ENCODE measurements at regions not wholly inside any gene's neighbourhood (a gene's known extent, or its start where the extent isn't known, plus 50 kb on each side); places are given as distances from the start of the nearest gene placed in this dataset.

DNA sequence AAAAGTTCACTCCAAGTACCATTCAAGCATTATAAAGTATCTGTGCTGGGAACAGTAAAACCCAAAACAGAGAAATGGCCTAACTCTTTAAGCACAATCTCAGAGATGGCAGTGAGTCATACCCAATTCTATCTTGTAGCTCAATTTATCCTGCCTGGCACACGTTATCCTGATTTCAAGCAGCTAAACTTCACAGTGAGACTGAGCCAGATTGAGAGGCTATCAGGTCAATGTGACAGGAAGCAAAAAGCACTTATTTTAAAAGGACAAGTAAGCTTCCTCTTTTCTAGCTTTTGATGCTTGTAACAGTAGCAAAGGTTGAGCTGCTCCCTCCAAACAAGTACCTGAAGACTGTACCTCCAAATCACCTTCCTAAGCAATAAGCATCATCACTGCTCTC, 324.9 kb downstream of the NAF1 start:
- TF ChIP-seq POLR2AphosphoS5 (IDR thresholded peaks at IDR 0.05), result no peak
- TF ChIP-seq, protein P1, sequence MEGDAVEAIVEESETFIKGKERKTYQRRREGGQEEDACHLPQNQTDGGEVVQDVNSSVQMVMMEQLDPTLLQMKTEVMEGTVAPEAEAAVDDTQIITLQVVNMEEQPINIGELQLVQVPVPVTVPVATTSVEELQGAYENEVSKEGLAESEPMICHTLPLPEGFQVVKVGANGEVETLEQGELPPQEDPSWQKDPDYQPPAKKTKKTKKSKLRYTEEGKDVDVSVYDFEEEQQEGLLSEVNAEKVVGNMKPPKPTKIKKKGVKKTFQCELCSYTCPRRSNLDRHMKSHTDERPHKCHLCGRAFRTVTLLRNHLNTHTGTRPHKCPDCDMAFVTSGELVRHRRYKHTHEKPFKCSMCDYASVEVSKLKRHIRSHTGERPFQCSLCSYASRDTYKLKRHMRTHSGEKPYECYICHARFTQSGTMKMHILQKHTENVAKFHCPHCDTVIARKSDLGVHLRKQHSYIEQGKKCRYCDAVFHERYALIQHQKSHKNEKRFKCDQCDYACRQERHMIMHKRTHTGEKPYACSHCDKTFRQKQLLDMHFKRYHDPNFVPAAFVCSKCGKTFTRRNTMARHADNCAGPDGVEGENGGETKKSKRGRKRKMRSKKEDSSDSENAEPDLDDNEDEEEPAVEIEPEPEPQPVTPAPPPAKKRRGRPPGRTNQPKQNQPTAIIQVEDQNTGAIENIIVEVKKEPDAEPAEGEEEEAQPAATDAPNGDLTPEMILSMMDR (IDR thresholded peaks at IDR 0.05 in 8 of 11, conservative IDR thresholded peaks at IDR 0.05 in 3 of 11), result no peak
- TF ChIP-seq POLR2A (IDR thresholded peaks at IDR 0.05), result no peak

All from spleen (tissue), 7 donors.